ENCODE measurements at regions not wholly inside any gene's neighbourhood (a gene's known extent, or its start where the extent isn't known, plus 50 kb on each side); places are given as distances from the start of the nearest gene placed in this dataset.

DNA sequence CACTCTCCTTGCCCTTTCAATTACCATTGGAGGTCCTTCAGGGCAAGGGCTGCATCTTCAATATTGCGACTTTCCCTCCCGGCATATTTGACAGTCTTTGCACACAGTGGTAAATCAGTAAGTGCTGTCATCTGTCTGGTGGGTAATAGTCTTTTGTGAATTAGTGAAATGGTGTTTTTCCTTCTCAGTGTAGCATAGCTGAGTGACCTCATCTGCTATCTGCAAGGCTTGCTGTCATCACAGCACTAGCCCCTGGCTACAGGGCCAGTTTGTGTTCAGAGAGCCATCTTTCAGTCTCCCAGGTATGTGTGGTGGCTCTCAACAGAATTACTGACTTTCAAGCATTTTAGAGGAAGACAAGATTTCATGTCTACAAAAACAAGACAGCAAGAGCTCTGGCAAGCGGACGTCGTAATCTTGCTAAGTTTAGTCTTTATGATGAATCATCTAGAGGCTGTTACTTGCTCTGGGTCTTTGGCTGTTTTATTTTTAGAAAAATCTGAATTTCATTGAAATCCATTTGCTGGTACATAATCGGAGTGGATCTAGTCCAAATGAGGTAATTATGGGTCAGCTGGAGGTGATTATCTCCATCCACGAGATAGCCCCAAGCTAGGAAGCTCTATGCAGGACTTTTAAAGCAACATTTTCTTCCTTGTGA is 528.9 kb downstream of the EPM2A start:
- Histone ChIP-seq H4K5ac (ENCODE audit: insufficient read length, low read depth, low read length) (no peak overlapping the region), H3K9ac (replicated peaks in 1 of 4; ENCODE audit: extremely low read depth in 1 of 4, low read depth in 3 of 4, low read length in 3 of 4) (no peak overlapping the region), H2AK5ac (ENCODE audit: low read depth, low read length) (no peak overlapping the region), H3K9me3 (ENCODE audit: insufficient read depth in 2 of 2, low read depth in 1 of 2, low read length in 1 of 2) (no peaks in the 10 kb centered on the region), H2BK20ac (ENCODE audit: low read length) (no peak overlapping the region), H3K23ac (ENCODE audit: insufficient read length) (no peak overlapping the region), H2BK120ac (replicated peaks; ENCODE audit: low read depth, low read length) (no peak overlapping the region), H3K56ac (replicated peaks; ENCODE audit: insufficient read length, low read depth, low read length) (no peak overlapping the region), H3K27ac (ENCODE audit: low read depth, low read length) (no peak overlapping the region), H3K23me2 (ENCODE audit: low read depth, low read length) (no peaks in the 10 kb centered on the region; the same call in 1 of the 2 replicates), H3K79me1 (ENCODE audit: low read depth, low read length) (no peaks in the 10 kb centered on the region), H3K4me2 (ENCODE audit: insufficient read depth in 1 of 2, low read depth in 2 of 2, low read length in 2 of 2) (no peak overlapping the region), H4K20me1 (replicated peaks in 1 of 2; ENCODE audit: control insufficient read depth in 1 of 2, insufficient read depth in 2 of 2, low read length in 2 of 2) (no peaks in the 10 kb centered on the region), H3K27me3 (replicated peaks in 1 of 4; ENCODE audit: control insufficient read depth in 3 of 4, extremely low read depth in 1 of 4, insufficient read depth in 3 of 4, low read length in 3 of 4) (no peaks in the 10 kb centered on the region), H3K18ac (ENCODE audit: extremely low read depth, low read length) (no peak overlapping the region), H2AFZ (ENCODE audit: low read length) (no peak overlapping the region), H3K36me3 (ENCODE audit: control insufficient read depth in 2 of 4, insufficient read depth in 4 of 4, low read length in 3 of 4) (no peaks in the 10 kb centered on the region), H3K4ac (replicated peaks; ENCODE audit: insufficient read length, low read depth, low read length) (no peak overlapping the region), H3K4me3 (ENCODE audit: extremely low read depth in 1 of 4, insufficient read depth in 2 of 4, low read depth in 3 of 4, low read length in 4 of 4) (no peak overlapping the region), H2BK5ac (ENCODE audit: low read depth, low read length) (no peak overlapping the region), H4K91ac (replicated peaks; ENCODE audit: insufficient read length, low read length) (no peak overlapping the region), H3K14ac (ENCODE audit: insufficient read length) (no peak overlapping the region), H4K8ac (ENCODE audit: extremely low read depth, insufficient read depth, low read length) (no peak overlapping the region), H3K4me1 (replicated peaks in 1 of 4; ENCODE audit: control insufficient read depth in 3 of 4, insufficient read depth in 4 of 4, low read length in 3 of 4) (no peaks in the 10 kb centered on the region), H2BK12ac (ENCODE audit: low read depth, low read length) (no peak overlapping the region), H3K79me2 (ENCODE audit: control insufficient read depth in 1 of 2, insufficient read depth in 2 of 2, low read length in 2 of 2) (no peaks in the 10 kb centered on the region), H2BK15ac (ENCODE audit: low read length) (no peak overlapping the region)
- CTCF ChIA-PET (ENCODE audit: partially characterized antibody), result interaction anchor here (0.6 to 1.8 kb wide), 6 partner anchors 8 to 693 kb away, joined by 3 to 6 read pairs (median 3); no protein-coding TSS in a partner anchor
- POLR2A ChIA-PET (ENCODE audit: partially characterized antibody), result no interaction called here
- 92% methylated on average over 7 of the region's 7 CpGs; no CpG with 5 or more reads in 1 of the 2 experiments for WGBS, 2 experiments (ENCODE audit: extremely low coverage in 1 of 2, insufficient coverage in 1 of 2, insufficient read length in 1 of 2, insufficient replicate concordance in 2 of 2, low coverage in 1 of 2, low lambda C conversion rate in 2 of 2, missing lambda C conversion rate in 1 of 2)
- TF ChIP-seq POLR2A (IDR thresholded peaks at IDR 0.05; ENCODE audit: control extremely low read depth in 1 of 2, low read depth in 2 of 2, low read length in 2 of 2) (no peak), POU5F1 (IDR thresholded peaks at IDR 0.05; ENCODE audit: low read depth, low read length) (no peak), HDAC6 (IDR thresholded peaks at IDR 0.05; ENCODE audit: low read depth, low read length) (no peak), CHD1 (IDR thresholded peaks at IDR 0.05; ENCODE audit: low read depth, low read length) (no peak)
- TF ChIP-seq, protein P1, sequence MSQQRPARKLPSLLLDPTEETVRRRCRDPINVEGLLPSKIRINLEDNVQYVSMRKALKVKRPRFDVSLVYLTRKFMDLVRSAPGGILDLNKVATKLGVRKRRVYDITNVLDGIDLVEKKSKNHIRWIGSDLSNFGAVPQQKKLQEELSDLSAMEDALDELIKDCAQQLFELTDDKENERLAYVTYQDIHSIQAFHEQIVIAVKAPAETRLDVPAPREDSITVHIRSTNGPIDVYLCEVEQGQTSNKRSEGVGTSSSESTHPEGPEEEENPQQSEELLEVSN (IDR thresholded peaks at IDR 0.05), result no peak
- DNase-seq (ENCODE audit: low read depth in 1 of 2, low spot score in 2 of 2) (no peak), FAIRE-seq (no peak)

Measured in H1 (cell line).